Kidney epithelial cell (primary cell): ENCODE measurements at regions not wholly inside any gene's neighbourhood (a gene's known extent, or its start where the extent isn't known, plus 50 kb on each side); places are given as distances from the start of the nearest gene placed in this dataset.

Experiments used
- DNase-seq: peaks from one replicate; pipeline ENCODE4 v3.0.0-alpha.2; 2010; ENCODE audit warnings: low read depth
- H3K27me3 ChIP-seq: 2 replicates; pipeline ENCODE4 v1.6.0; 2011; ENCODE audit warnings: low read length; ENCODE audit not compliant: control insufficient read depth, insufficient read depth
- H3K36me3 ChIP-seq: 2 replicates; pipeline ENCODE4 v1.5.1; 2011; ENCODE audit warnings: low read length; ENCODE audit not compliant: control insufficient read depth, insufficient read depth
- H3K4me3 ChIP-seq: 2 replicates; pipeline ENCODE4 v1.5.1; 2011; ENCODE audit warnings: low read depth, mild to moderate bottlenecking, control low read depth, low read length
- TF ChIP-seq, protein P1 (sequence below): IDR thresholded peaks from 2 replicates; pipeline ENCODE4 v1.5.1; 2011; ENCODE audit warnings: mild to moderate bottlenecking, moderate library complexity, low read length, control low read depth, inconsistent platforms; ENCODE audit not compliant: insufficient read depth, poor library complexity, severe bottlenecking

DNA sequence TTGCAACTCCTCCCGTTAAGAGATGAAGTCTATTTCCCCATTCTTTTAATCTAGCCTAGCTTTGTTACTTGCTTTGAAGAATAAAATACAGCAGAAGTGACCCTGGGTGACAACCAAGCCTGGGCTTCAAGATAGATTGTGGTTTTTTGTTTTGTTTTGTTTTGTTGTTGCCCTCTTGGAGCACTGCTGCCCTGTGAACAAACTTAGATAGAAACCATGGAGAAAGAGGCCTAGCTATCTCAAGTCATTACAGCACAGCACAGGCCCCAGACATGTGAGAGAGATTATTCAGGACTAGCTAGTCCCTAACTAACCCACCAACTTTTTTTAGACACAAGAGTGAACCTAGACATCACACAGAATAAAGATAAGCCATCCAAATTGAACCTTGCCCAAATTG, 475.2 kb downstream of the EPHA7 start:
- Histone ChIP-seq H3K27me3 (no peaks in the 10 kb centered on the region), H3K36me3 (no peaks in the 10 kb centered on the region), H3K4me3 (no peak overlapping the region)
- no peak for DNase-seq
- TF ChIP-seq, protein P1, sequence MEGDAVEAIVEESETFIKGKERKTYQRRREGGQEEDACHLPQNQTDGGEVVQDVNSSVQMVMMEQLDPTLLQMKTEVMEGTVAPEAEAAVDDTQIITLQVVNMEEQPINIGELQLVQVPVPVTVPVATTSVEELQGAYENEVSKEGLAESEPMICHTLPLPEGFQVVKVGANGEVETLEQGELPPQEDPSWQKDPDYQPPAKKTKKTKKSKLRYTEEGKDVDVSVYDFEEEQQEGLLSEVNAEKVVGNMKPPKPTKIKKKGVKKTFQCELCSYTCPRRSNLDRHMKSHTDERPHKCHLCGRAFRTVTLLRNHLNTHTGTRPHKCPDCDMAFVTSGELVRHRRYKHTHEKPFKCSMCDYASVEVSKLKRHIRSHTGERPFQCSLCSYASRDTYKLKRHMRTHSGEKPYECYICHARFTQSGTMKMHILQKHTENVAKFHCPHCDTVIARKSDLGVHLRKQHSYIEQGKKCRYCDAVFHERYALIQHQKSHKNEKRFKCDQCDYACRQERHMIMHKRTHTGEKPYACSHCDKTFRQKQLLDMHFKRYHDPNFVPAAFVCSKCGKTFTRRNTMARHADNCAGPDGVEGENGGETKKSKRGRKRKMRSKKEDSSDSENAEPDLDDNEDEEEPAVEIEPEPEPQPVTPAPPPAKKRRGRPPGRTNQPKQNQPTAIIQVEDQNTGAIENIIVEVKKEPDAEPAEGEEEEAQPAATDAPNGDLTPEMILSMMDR, result no peak

DNA sequence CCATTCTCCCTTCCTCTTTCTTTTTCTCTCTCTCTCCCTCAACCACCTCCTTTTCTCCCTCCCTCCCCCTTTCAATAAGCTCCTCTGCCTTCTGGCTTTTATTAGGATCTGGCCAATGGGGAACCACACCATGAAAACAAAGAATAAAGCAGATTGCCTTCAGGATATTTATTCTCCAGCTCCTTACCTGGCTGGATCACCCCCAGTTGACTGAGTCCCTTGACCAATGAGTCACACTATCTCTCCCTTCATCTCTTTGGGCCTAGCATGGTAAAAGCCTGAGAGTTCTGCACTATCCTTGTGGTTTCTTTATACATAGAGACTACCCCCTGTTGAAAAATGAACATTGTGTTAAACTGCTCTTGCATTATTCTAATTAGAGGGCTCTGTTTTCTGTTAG, 476.8 kb downstream of the EPHA7 start:
- Histone ChIP-seq H3K36me3 (no peaks in the 10 kb centered on the region), H3K27me3 (no peaks in the 10 kb centered on the region), H3K4me3 (no peak overlapping the region)
- no peak for DNase-seq
- TF ChIP-seq, protein P1, result no peak

DNA sequence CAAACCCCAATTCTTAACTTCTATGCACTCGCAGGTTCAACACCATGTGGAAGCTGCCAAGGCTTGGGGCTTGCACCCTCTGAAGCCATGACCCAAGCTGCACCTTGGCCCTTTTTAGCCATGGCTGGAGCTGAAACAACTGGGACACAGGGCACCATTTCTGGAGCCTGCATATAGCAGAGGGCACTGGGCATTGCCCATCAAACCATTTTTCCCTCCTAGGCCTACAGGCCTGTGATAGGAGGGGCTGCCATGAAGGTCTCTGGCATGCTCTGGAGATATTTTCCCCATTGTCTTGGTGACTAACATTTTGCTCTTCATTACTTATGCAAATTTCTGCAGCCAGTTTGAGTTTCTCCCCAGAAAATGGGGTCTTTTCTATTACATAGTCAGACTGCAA, 484.7 kb downstream of the EPHA7 start:
- Histone ChIP-seq H3K27me3 (no peaks in the 10 kb centered on the region), H3K4me3 (no peak overlapping the region), H3K36me3 (no peaks in the 10 kb centered on the region)
- no peak for DNase-seq
- TF ChIP-seq, protein P1, result no peak

DNA sequence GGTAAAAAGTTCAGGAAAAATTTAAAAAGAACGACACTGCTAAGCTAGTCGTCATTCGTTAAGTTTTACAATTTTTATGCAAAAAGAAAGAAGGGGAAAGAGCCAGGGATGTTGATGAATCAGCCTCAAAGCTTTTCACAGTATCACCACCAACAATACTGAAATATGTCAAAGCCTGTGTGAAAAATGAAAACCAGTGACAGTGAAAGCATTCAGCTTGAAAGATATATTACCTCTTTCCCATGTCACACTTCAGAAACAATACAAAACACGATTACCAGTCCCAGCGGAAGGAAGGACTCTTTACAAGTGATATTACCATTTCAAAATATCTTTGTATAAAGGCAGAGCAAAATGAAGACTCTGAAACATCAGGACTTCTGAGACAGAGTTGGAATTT, 489.2 kb downstream of the EPHA7 start:
- TF ChIP-seq, protein P1, result no peak
- Histone ChIP-seq H3K36me3 (no peaks in the 10 kb centered on the region), H3K27me3 (no peaks in the 10 kb centered on the region), H3K4me3 (no peak overlapping the region)
- DNase-seq, result no peak

DNA sequence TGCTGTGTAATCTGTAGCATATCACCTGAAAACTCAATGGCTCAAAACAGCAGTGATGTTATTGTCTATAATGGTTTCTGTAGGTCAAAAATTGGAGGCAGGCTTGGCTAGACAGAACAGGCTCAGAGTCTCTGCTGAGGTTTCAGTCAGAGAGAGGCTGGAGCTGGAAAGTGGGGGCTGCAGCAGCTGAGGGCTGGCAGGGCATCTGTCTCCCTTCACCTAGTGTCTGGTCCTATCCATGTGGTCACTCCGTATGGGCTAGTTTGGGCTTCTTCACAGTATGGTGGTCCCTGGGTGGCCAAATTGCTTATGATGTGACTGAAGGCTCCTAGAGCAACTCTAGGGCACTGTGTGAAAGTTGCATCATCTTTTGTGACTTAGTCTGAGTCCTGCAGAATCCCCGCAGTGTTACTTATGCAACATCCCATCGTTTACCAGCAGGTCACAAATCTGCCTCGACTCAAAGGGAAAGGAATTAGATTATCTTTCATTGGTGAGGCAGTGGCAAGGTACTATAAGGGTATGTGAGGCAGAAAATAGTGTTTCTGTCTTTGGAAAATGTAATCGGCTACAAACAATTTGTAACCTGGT, 497.0 kb downstream of the EPHA7 start:
- DNase-seq, result no peak
- Histone ChIP-seq H3K4me3 (no peak overlapping the region), H3K27me3 (no peaks in the 10 kb centered on the region), H3K36me3 (no peaks in the 10 kb centered on the region)
- TF ChIP-seq, protein P1, result no peak

DNA sequence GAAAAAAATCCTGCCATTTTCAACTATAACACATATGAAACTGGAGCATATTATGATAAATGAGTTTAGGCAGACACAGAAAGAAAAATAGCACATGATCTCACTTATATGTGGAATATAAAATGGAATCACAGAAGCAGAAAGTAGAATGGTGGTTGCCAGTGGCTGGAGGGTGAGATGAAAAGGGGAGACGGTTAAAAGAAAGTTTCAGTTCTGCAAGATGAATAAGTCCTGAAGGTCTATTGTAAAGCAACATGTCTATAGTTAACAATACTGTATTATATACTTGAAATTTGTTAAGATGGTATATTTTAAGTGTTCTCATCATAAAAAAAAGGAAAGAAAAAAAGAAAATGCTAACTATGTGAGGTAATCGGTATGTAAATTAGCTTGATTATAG, 503.9 kb downstream of the EPHA7 start:
- no peak overlapping the region for H3K4me3 ChIP-seq
- no peaks in the 10 kb centered on the region for H3K27me3 ChIP-seq
- no peak for DNase-seq
- TF ChIP-seq, protein P1, result no peak
- no peaks in the 10 kb centered on the region for H3K36me3 ChIP-seq
